Astrocyte of the cerebellum (primary cell): ENCODE measurements at regions not wholly inside any gene's neighbourhood (a gene's known extent, or its start where the extent isn't known, plus 50 kb on each side); places are given as distances from the start of the nearest gene placed in this dataset.
A peak's percentile ranks its signal among the peaks of the same experiment; 100 is the strongest.

Experiments
- DNase-seq: peaks from one replicate; pipeline ENCODE4 v3.0.0-alpha.2; 2011; ENCODE audit warnings: low read depth
- H3K4me3 ChIP-seq: 2 replicates; pipeline ENCODE4 v1.5.1; 2011; ENCODE audit warnings: mild to moderate bottlenecking, low read depth, low read length, moderate library complexity
- CTCF ChIP-seq: IDR thresholded peaks from 2 replicates; pipeline ENCODE4 v1.5.1; 2012; ENCODE audit warnings: low read length, low read depth, moderate library complexity, mild to moderate bottlenecking; ENCODE audit errors: missing control alignments
- in situ Hi-C: cut with HindIII; loops from 2 replicates; pipeline ENCODE4 v1.10.0; 2017; ENCODE audit warnings: low sequenced_read_pairs

GRCh38 chr16:6381896-6382295 lies 950.7 kb upstream of the RBFOX1 start:
- TF ChIP-seq CTCF: no peak
- in situ Hi-C loops: no loop called here
- no peak for DNase-seq
- H3K4me3 ChIP-seq: no peak overlapping the region

GRCh38 chr16:6377956-6378355 lies 954.7 kb upstream of the RBFOX1 start:
- DNase-seq: no peak
- TF ChIP-seq CTCF: no peak
- in situ Hi-C loops: no loop called here
- no peak overlapping the region for H3K4me3 ChIP-seq

GRCh38 chr16:6375465-6376075 lies 957.1 kb upstream of the RBFOX1 start:
- in situ Hi-C loops: no loop called here
- no peak for TF ChIP-seq CTCF
- H3K4me3 ChIP-seq: no peak overlapping the region
- peak; percentile 11 for DNase-seq

- no peak for DNase-seq
- no peak for TF ChIP-seq CTCF
- in situ Hi-C loops: no loop called here
- no peak overlapping the region for H3K4me3 ChIP-seq
Observed at GRCh38 chr16:6374821-6375220, 957.8 kb upstream of the RBFOX1 start.

- no peak for DNase-seq
- no peak overlapping the region for H3K4me3 ChIP-seq
- in situ Hi-C loops: no loop called here
- no peak for TF ChIP-seq CTCF
Observed at GRCh38 chr16:6364846-6365245, 967.8 kb upstream of the RBFOX1 start.

- in situ Hi-C loops: no loop called here
- DNase-seq: no peak
- no peak overlapping the region for H3K4me3 ChIP-seq
- no peak for TF ChIP-seq CTCF
Observed at GRCh38 chr16:6363896-6364607, 968.6 kb upstream of the RBFOX1 start.
